Caco-2 (cell line): ENCODE measurements at regions not wholly inside any gene's neighbourhood (a gene's known extent, or its start where the extent isn't known, plus 50 kb on each side); places are given as distances from the start of the nearest gene placed in this dataset.

Experiments
- BruUV-seq: library from RNA; stranded (reverse); fragments of 400-500 nt; replicated peaks from 2 replicates; lab custom pipeline; 2021; lab: Mats Ljungman, UMichigan
- CTCF ChIA-PET: fragments of 300-600 bp; sonication (Branson Sonifier 250); formaldehyde crosslinking; loops from one replicate; lab custom pipeline; 2022; ENCODE audit warnings: antibody characterized with exemption; lab: Charles Lee
- POLR2A ChIA-PET: fragments of 300-600 bp; sonication (Branson Sonifier 250); formaldehyde crosslinking; loops from one replicate; lab custom pipeline; 2022; ENCODE audit warnings: antibody characterized with exemption; lab: Charles Lee
- DNase-seq, 2 experiments: peaks; one replicate each; pipeline versions ENCODE4 v3.0.0 to v3.0.0-alpha.2; 2020 to 2022
- H3K27me3 ChIP-seq: replicated peaks from 2 replicates; pipeline ENCODE4 v1.6.0; 2011; ENCODE audit warnings: low read length; ENCODE audit not compliant: control insufficient read depth, insufficient read depth
- H3K36me3 ChIP-seq: 2 replicates; pipeline ENCODE4 v1.5.1; 2011; ENCODE audit warnings: low read length; ENCODE audit not compliant: control insufficient read depth, insufficient read depth
- H3K4me1 ChIP-seq: fragments of 250-450 bp; sonication (Bioruptor Pico); 2 replicates; pipeline ENCODE4 v1.5.1; 2020; ENCODE audit warnings: mild to moderate bottlenecking
- H3K4me3 ChIP-seq: 2 replicates; pipeline ENCODE4 v1.5.1; 2011; ENCODE audit warnings: low read depth, mild to moderate bottlenecking, control low read depth, low read length
- H3K9me3 ChIP-seq: fragments of 250-450 bp; sonication (Bioruptor Pico); 2 replicates; pipeline ENCODE4 v1.5.1; 2020; ENCODE audit warnings: mild to moderate bottlenecking, moderate library complexity
- H3K27ac Mint-ChIP-seq: one replicate; pipeline ENCODE4 v1.8.0; 2022; ENCODE audit warnings: mixed read lengths; ENCODE audit not compliant: unreplicated experiment
- H3K27me3 Mint-ChIP-seq: one replicate; pipeline ENCODE4 v1.8.0; 2022; ENCODE audit warnings: mixed read lengths; ENCODE audit not compliant: insufficient read depth, unreplicated experiment
- H3K36me3 Mint-ChIP-seq: one replicate; pipeline ENCODE4 v1.8.0; 2022; ENCODE audit warnings: mild to moderate bottlenecking, mixed read lengths; ENCODE audit not compliant: insufficient read depth, unreplicated experiment
- H3K4me1 Mint-ChIP-seq: one replicate; pipeline ENCODE4 v1.8.0; 2022; ENCODE audit warnings: low read depth, mixed read lengths; ENCODE audit not compliant: unreplicated experiment
- H3K4me3 Mint-ChIP-seq: one replicate; pipeline ENCODE4 v1.8.0; 2022; ENCODE audit warnings: mild to moderate bottlenecking, moderate library complexity, mixed read lengths; ENCODE audit not compliant: unreplicated experiment
- H3K9me3 Mint-ChIP-seq: one replicate; pipeline ENCODE4 v1.8.0; 2022; ENCODE audit warnings: mixed read lengths; ENCODE audit not compliant: unreplicated experiment
- intact Hi-C: fragments of 100-400 bp; cut with micrococcal nuclease; formaldehyde crosslinking; loops from one replicate; pipeline ENCODE4 v1.10.0; 2022; ENCODE audit not compliant: unreplicated experiment
- TF ChIP-seq, protein P1 (sequence below), 2 experiments: fragments of 200-600 bp in 1 of 2; IDR thresholded peaks; 1 replicate in 1 of 2; 2 replicates in 1 of 2; pipeline versions ENCODE4 v1.5.1 to v1.8.0; 2011 to 2022; ENCODE audit warnings: antibody characterized with exemption in 1 of 2, control low read depth in 1 of 2, inconsistent platforms in 1 of 2, low read depth in 1 of 2, low read length in 1 of 2, mild to moderate bottlenecking in 1 of 2, moderate library complexity in 1 of 2; ENCODE audit not compliant: insufficient read depth in 1 of 2, severe bottlenecking in 1 of 2, unreplicated experiment in 1 of 2

DNA sequence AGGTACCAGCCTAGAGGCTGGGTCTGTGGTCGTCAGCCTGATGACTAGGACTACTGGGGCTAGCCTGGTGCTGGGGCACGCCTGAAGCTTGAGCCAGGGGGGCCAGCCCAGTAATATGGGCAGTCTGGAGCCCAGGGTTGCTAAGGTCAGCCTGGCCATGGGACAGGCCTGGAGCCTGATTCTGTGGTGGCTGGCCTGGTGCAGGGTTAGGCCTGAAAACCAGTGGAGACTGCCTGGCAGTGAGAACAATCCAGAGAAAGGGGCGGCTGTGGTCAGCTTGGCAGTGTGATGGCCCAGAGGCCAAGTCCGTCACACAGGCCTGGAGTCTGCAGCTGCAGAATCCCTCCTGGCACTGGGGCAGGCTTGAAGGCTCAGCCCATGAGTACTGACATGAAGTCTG is 445.8 kb downstream of the SATB2 start:
- no peaks in the 10 kb centered on the region for H3K4me1 ChIP-seq

DNA sequence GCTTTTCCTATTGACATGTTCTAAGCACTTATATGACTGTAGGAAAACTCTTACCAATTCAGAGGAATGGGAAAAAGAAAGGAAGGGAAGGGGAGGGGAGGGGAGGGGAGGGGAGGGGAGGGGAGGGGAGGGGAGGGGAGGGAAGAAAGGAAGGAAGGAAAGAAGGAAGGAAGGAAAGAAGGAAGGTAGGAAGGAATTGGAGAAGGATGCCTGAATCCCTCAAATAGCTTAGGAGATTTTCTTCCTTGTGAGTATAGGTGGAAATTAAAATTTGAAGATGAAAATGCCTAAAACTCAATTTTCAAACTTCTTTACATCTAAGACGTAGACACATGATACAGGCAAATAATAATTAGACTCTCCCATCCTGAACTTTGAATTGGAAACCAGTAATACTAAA is 463.1 kb downstream of the SATB2 start:
- no peaks in the 10 kb centered on the region for H3K27me3 Mint-ChIP-seq
- no peaks in the 10 kb centered on the region for H3K9me3 Mint-ChIP-seq
- no peak for DNase-seq
- H3K27me3 ChIP-seq, result no peaks in the 10 kb centered on the region
- H3K36me3 ChIP-seq, result no peaks in the 10 kb centered on the region
- H3K9me3 ChIP-seq, result no peaks in the 10 kb centered on the region; the same call in 1 of the 2 replicates
- TF ChIP-seq, protein P1, sequence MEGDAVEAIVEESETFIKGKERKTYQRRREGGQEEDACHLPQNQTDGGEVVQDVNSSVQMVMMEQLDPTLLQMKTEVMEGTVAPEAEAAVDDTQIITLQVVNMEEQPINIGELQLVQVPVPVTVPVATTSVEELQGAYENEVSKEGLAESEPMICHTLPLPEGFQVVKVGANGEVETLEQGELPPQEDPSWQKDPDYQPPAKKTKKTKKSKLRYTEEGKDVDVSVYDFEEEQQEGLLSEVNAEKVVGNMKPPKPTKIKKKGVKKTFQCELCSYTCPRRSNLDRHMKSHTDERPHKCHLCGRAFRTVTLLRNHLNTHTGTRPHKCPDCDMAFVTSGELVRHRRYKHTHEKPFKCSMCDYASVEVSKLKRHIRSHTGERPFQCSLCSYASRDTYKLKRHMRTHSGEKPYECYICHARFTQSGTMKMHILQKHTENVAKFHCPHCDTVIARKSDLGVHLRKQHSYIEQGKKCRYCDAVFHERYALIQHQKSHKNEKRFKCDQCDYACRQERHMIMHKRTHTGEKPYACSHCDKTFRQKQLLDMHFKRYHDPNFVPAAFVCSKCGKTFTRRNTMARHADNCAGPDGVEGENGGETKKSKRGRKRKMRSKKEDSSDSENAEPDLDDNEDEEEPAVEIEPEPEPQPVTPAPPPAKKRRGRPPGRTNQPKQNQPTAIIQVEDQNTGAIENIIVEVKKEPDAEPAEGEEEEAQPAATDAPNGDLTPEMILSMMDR (IDR thresholded peaks at IDR 0.05; ENCODE audit: insufficient read depth in 1 of 2, low read depth in 1 of 2, low read length in 1 of 2, severe bottlenecking in 1 of 2, unreplicated experiment in 1 of 2), result no peak
- no peaks in the 10 kb centered on the region for H3K36me3 Mint-ChIP-seq
- H3K4me1 Mint-ChIP-seq, result no peaks in the 10 kb centered on the region
- CTCF ChIA-PET, result no interaction called here
- H3K4me1 ChIP-seq, result no peaks in the 10 kb centered on the region
- intact Hi-C loops, result no loop called here
- no peak overlapping the region for H3K4me3 Mint-ChIP-seq
- POLR2A ChIA-PET, result no interaction called here
- no peak overlapping the region for H3K4me3 ChIP-seq
- no TSS peak for BruUV-seq
- no peak overlapping the region for H3K27ac Mint-ChIP-seq

More for the DNA sequence above, 445.8 kb downstream of the SATB2 start:
- TF ChIP-seq, protein P1 (IDR thresholded peaks at IDR 0.05; ENCODE audit: insufficient read depth in 1 of 2, low read depth in 1 of 2, low read length in 1 of 2, severe bottlenecking in 1 of 2, unreplicated experiment in 1 of 2), result no peak
- no peak for DNase-seq
- ChIA-PET CTCF (no interaction called here), POLR2A (no interaction called here)
- no TSS peak for BruUV-seq
- Mint-ChIP-seq H3K4me1 (no peaks in the 10 kb centered on the region), H3K4me3 (no peak overlapping the region), H3K36me3 (no peaks in the 10 kb centered on the region), H3K27me3 (no peaks in the 10 kb centered on the region), H3K9me3 (peaks cover 12% of the 10 kb centered on the region), H3K27ac (no peak overlapping the region)
- intact Hi-C loops, result no loop called here
- Histone ChIP-seq H3K27me3 (no peaks in the 10 kb centered on the region), H3K36me3 (no peaks in the 10 kb centered on the region), H3K4me3 (no peak overlapping the region), H3K9me3 (no peaks in the 10 kb centered on the region)

DNA sequence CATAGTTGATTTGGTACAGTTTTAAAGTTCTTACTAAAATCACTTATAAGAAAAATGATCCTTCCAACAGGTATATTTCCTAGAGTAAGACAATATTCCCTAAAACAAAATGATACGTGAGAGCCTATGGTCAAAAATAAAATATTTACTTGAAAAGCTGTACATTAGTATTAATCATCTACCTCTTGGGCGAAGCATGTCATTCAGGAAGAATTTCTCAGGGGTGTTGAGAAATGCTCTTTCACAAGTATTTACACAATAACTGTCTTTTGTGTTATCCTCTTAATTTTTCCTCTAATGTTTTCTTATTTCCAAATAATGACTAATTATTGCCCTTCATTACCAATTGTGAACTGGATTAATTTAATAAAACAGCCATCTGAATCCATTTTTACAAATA is 466.3 kb downstream of the SATB2 start:
- Histone ChIP-seq H3K27me3 (no peaks in the 10 kb centered on the region), H3K4me3 (no peak overlapping the region), H3K9me3 (peaks cover 5% of the 10 kb centered on the region), H3K36me3 (no peaks in the 10 kb centered on the region), H3K4me1 (no peaks in the 10 kb centered on the region)
- no peaks in the 10 kb centered on the region for H3K4me1 Mint-ChIP-seq
- BruUV-seq, result no TSS peak
- no peak for DNase-seq
- TF ChIP-seq, protein P1 (IDR thresholded peaks at IDR 0.05; ENCODE audit: insufficient read depth in 1 of 2, low read depth in 1 of 2, low read length in 1 of 2, severe bottlenecking in 1 of 2, unreplicated experiment in 1 of 2), result no peak
- ChIA-PET CTCF (no interaction called here), POLR2A (no interaction called here)
- H3K27ac Mint-ChIP-seq, result no peak overlapping the region
- peaks cover 11% of the 10 kb centered on the region for H3K9me3 Mint-ChIP-seq
- intact Hi-C loops, result no loop called here
- no peak overlapping the region for H3K4me3 Mint-ChIP-seq
- no peaks in the 10 kb centered on the region for H3K27me3 Mint-ChIP-seq
- no peaks in the 10 kb centered on the region for H3K36me3 Mint-ChIP-seq
